Uterus (tissue), 3 donors: ENCODE measurements at regions not wholly inside any gene's neighbourhood (a gene's known extent, or its start where the extent isn't known, plus 50 kb on each side); places are given as distances from the start of the nearest gene placed in this dataset.

ENCODE experiments used
- DNase-seq, 2 donors: peaks; one replicate each; pipeline ENCODE4 v3.0.0-alpha.2; 2019 to 2020
- H3K27ac ChIP-seq, 2 donors: fragments of 200-600 bp; sonication (generic); 1 replicate in 1 of 2; 2 replicates in 1 of 2; pipeline ENCODE4 v1.5.1; 2016 to 2018
- H3K27me3 ChIP-seq, 2 donors: fragments of 200-600 bp; sonication (generic); one replicate each; pipeline ENCODE4 v1.5.1; 2018 to 2019; ENCODE audit warnings: control low read depth in 1 of 2
- H3K36me3 ChIP-seq, 2 donors: fragments of 200-600 bp; sonication (generic); one replicate each; pipeline ENCODE4 v1.5.1; 2019; ENCODE audit warnings: control low read depth in 1 of 2
- H3K4me1 ChIP-seq, 2 donors: fragments of 200-600 bp; sonication (generic); one replicate each; pipeline ENCODE4 v1.5.1; 2018 to 2019; ENCODE audit warnings: control low read depth in 1 of 2
- H3K4me3 ChIP-seq, 2 donors: fragments of 200-600 bp; sonication (generic); 1 replicate in 1 of 2; 2 replicates in 1 of 2; pipeline ENCODE4 v1.5.1; 2018 to 2019; ENCODE audit warnings: mild to moderate bottlenecking in 1 of 2
- H3K9me3 ChIP-seq, 2 donors: fragments of 200-600 bp; sonication (generic); one replicate each; pipeline ENCODE4 v1.5.1; 2019; ENCODE audit warnings: control low read depth in 1 of 2
- POLR2A ChIP-seq, 2 donors: fragments of 450-650 bp; IDR thresholded peaks; one replicate each; pipeline ENCODE4 v1.6.1; 2016; ENCODE audit warnings: antibody characterized with exemption in 2 of 2, mild to moderate bottlenecking in 1 of 2, moderate library complexity in 1 of 2
- intact Hi-C: fragments of 100-400 bp; cut with DNase I; formaldehyde crosslinking; loops from one replicate; pipeline ENCODE4 v1.15.1; 2023; ENCODE audit warnings: low total_unique reads
- TF ChIP-seq, protein P1 (sequence below), 4 experiments: fragments of 200-600 bp in 2 of 4; fragments of 450-650 bp in 2 of 4; sonication (generic) in 2 of 4; IDR thresholded peaks; one replicate each; pipeline ENCODE4 v1.5.1; 2016 to 2019; ENCODE audit warnings: antibody characterized with exemption in 4 of 4, mild to moderate bottlenecking in 2 of 4, moderate library complexity in 1 of 4
- donor health status: DM: yes; HTN: yes; CAD: no.

GRCh38 chr5:154618696-154619095 lies 136.5 kb upstream of the LARP1 start:
- H3K27ac ChIP-seq: no peak overlapping the region

DNA sequence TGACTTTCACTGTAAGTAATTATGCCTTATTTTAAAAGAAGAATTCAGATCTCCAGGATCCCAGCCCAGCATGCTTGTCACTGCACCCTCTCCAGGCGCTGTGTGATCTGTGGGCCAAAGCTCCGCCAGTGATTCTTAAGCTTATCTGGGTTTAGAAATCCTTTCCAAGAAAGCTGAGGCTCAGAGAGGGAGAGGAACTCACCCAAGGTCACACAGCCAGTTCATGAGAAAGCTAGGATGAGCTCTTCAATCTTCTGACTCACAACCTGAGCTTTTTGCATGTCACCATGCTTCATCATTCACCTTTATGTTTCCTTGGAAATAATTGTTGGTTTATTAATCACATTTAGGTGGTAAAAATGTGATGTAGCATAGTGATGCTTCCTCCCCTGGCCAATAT lies 136.6 kb upstream of the HAND1 start:
- no peak for DNase-seq
- Histone ChIP-seq H3K4me1 (peaks cover 0 to 9% of the 10 kb centered on the region in 2 donors), H3K27ac (no peak overlapping the region), H3K4me3 (no peak overlapping the region), H3K9me3 (no peaks in the 10 kb centered on the region), H3K27me3 (peaks cover 5 to 23% of the 10 kb centered on the region in 2 donors), H3K36me3 (no peaks in the 10 kb centered on the region)
- TF ChIP-seq, protein P1, sequence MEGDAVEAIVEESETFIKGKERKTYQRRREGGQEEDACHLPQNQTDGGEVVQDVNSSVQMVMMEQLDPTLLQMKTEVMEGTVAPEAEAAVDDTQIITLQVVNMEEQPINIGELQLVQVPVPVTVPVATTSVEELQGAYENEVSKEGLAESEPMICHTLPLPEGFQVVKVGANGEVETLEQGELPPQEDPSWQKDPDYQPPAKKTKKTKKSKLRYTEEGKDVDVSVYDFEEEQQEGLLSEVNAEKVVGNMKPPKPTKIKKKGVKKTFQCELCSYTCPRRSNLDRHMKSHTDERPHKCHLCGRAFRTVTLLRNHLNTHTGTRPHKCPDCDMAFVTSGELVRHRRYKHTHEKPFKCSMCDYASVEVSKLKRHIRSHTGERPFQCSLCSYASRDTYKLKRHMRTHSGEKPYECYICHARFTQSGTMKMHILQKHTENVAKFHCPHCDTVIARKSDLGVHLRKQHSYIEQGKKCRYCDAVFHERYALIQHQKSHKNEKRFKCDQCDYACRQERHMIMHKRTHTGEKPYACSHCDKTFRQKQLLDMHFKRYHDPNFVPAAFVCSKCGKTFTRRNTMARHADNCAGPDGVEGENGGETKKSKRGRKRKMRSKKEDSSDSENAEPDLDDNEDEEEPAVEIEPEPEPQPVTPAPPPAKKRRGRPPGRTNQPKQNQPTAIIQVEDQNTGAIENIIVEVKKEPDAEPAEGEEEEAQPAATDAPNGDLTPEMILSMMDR (IDR thresholded peaks at IDR 0.05): no peak
- TF ChIP-seq POLR2A (IDR thresholded peaks at IDR 0.05): no peak
- intact Hi-C loops: no loop called here

More at GRCh38 chr5:154618696-154619095, 136.5 kb upstream of the LARP1 start:
- no peaks in the 10 kb centered on the region for H3K4me1 ChIP-seq
- H3K36me3 ChIP-seq: no peaks in the 10 kb centered on the region
- intact Hi-C loops: no loop called here
- H3K4me3 ChIP-seq: no peak overlapping the region
- no peaks in the 10 kb centered on the region for H3K9me3 ChIP-seq
- DNase-seq: no peak
- no peaks in the 10 kb centered on the region for H3K27me3 ChIP-seq
- no peak for TF ChIP-seq POLR2A (IDR thresholded peaks at IDR 0.05)
- TF ChIP-seq, protein P1 (IDR thresholded peaks at IDR 0.05): no peak

DNA sequence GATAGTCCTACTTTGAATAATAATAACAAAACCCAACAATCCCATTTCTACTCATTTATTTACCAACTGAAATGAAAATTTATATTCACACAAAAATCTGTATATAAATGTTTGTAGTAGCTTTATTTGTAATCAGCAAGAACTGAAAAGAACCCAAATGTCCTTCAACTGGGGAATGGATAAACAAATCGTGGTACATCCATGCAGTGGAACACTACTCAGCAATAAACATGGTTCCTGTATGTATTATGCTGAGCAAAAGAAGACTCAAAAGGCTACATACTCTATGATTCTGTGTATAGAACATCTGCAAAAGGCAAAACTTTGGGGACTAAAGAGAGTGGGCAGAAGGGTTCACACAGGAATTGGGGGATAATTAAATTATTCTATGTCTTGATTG lies 136.1 kb upstream of the HAND1 start:
- Histone ChIP-seq H3K27ac (no peak overlapping the region), H3K4me3 (no peak overlapping the region), H3K9me3 (no peaks in the 10 kb centered on the region), H3K4me1 (peaks cover 0 to 9% of the 10 kb centered on the region in 2 donors), H3K27me3 (peaks cover 5 to 24% of the 10 kb centered on the region in 2 donors), H3K36me3 (no peaks in the 10 kb centered on the region)
- DNase-seq: no peak
- TF ChIP-seq, protein P1 (IDR thresholded peaks at IDR 0.05): no peak
- no peak for TF ChIP-seq POLR2A (IDR thresholded peaks at IDR 0.05)
- intact Hi-C loops: no loop called here

DNA sequence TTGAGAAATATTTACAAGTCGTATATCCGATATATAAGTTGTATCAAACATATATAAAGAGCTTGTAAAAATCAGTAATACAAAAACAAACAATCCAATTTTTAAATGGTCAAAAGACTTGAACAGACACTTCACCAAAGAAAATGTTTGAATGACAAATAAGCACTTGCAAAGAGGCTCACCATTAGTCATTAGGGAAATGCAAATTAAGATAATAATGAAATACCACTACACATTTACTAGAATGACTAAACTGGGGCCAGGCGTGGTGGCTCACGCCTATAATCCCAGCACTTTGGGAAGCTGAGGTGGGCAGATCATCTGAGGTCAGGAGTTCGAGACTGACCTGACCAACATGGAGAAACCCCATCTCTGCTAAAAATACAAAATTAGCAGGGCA lies 134.6 kb upstream of the HAND1 start:
- H3K27ac ChIP-seq: no peak overlapping the region
- DNase-seq: no peak
- no peaks in the 10 kb centered on the region for H3K36me3 ChIP-seq
- TF ChIP-seq, protein P1 (IDR thresholded peaks at IDR 0.05): no peak
- TF ChIP-seq POLR2A (IDR thresholded peaks at IDR 0.05): no peak
- H3K27me3 ChIP-seq: peaks cover 5 to 24% of the 10 kb centered on the region in 2 donors
- no peaks in the 10 kb centered on the region for H3K9me3 ChIP-seq
- intact Hi-C loops: no loop called here
- peaks cover 0 to 9% of the 10 kb centered on the region in 2 donors for H3K4me1 ChIP-seq
- no peak overlapping the region for H3K4me3 ChIP-seq

- no peak for DNase-seq
- H3K27ac ChIP-seq: no peak overlapping the region
- H3K27me3 ChIP-seq: peaks cover 5 to 24% of the 10 kb centered on the region in 2 donors
- peaks cover 0 to 9% of the 10 kb centered on the region in 2 donors for H3K4me1 ChIP-seq
- no peak overlapping the region for H3K4me3 ChIP-seq
- no peaks in the 10 kb centered on the region for H3K9me3 ChIP-seq
- no peaks in the 10 kb centered on the region for H3K36me3 ChIP-seq
- no peak for TF ChIP-seq POLR2A (IDR thresholded peaks at IDR 0.05)
- TF ChIP-seq, protein P1 (IDR thresholded peaks at IDR 0.05): no peak
- intact Hi-C loops: no loop called here
Observed at GRCh38 chr5:154611341-154611767, 133.3 kb upstream of the HAND1 start.
